ENCODE measurements at regions not wholly inside any gene's neighbourhood (a gene's known extent, or its start where the extent isn't known, plus 50 kb on each side); places are given as distances from the start of the nearest gene placed in this dataset.
"Not testable (repeated sequence)": the region's sequence is repeated elsewhere in the genome, so short reads cannot be mapped to it uniquely, and the experiment has no call there.

DNA sequence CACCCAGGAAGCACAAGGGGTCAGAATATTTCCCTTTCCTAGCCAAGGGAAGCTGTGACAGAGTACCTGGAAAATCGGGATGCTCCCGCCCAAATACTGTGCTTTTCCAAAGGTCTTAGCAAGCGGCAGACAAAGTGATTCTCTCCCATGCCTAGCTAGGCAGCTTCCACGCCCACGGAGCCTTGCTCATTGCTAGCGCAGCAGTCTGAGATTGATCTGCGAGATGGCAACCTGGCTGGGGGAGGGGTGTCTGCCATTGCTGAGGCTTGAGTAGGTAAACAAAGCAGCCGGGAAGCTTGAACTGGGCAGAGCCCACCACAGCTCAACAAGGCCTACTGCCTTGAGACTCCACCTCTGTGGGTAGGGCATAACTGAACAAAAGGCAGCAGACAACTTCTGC lies 1037.5 kb downstream of the RPA4 start:
- not testable (repeated sequence) for H3K27ac ChIP-seq (ENCODE audit: low read depth, low read length); H3K27me3 ChIP-seq (ENCODE audit: insufficient read depth, low read length); H3K4me3 ChIP-seq (ENCODE audit: low read length); H3K36me3 ChIP-seq (ENCODE audit: insufficient read depth, low read length); H3K9me3 ChIP-seq (ENCODE audit: insufficient read depth, low read depth, low read length); H3K9ac ChIP-seq (ENCODE audit: low read depth, low read length); H3K4me1 ChIP-seq (ENCODE audit: insufficient read depth, low read length)
- 93% methylated on average over 8 of the region's 8 CpGs for WGBS

- no peak overlapping the region for H3K27ac ChIP-seq (ENCODE audit: low read depth, low read length)
- no peak overlapping the region for H3K4me3 ChIP-seq (ENCODE audit: low read length)
- 95% methylated on average over 2 of the region's 2 CpGs for WGBS
- no peaks in the 10 kb centered on the region for H3K36me3 ChIP-seq (ENCODE audit: insufficient read depth, low read length)
- H3K27me3 ChIP-seq (ENCODE audit: insufficient read depth, low read length) = no peaks in the 10 kb centered on the region
- H3K9ac ChIP-seq (ENCODE audit: low read depth, low read length) = no peak overlapping the region
- no peaks in the 10 kb centered on the region for H3K4me1 ChIP-seq (ENCODE audit: insufficient read depth, low read length)
- H3K9me3 ChIP-seq (ENCODE audit: insufficient read depth, low read depth, low read length) = no peaks in the 10 kb centered on the region
Observed at GRCh38 chrX:97931586-97931985, 1047.9 kb downstream of the RPA4 start.

DNA sequence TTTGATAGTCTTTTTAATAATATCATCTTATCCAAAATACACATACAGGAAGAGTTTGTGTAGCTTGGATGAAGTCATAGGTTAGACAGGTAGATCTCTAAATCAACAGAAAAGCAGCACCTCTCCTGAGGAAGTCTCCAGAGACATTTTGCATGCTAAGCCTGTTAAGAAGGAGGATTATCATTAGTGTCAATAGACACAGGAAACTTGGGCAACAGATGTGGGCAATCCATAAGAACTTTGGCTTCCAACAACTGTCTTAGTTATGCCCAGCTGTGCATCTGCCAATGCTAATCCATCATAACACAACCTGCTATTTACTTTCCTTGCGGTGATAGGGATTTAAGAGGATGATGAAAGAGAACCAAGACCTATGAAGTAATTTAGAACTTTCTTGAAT lies 1052.6 kb downstream of the RPA4 start:
- H3K9ac ChIP-seq (ENCODE audit: low read depth, low read length) = no peak overlapping the region
- no peak overlapping the region for H3K4me3 ChIP-seq (ENCODE audit: low read length)
- no peaks in the 10 kb centered on the region for H3K9me3 ChIP-seq (ENCODE audit: insufficient read depth, low read depth, low read length)
- H3K36me3 ChIP-seq (ENCODE audit: insufficient read depth, low read length) = no peaks in the 10 kb centered on the region
- H3K27ac ChIP-seq (ENCODE audit: low read depth, low read length) = no peak overlapping the region
- H3K4me1 ChIP-seq (ENCODE audit: insufficient read depth, low read length) = 0 out of 2 replicates have a peak, but pooled peaks cover 2% of the 10 kb centered on the region
- WGBS = no CpG with 5 or more reads among the region's 1 CpG
- no peaks in the 10 kb centered on the region for H3K27me3 ChIP-seq (ENCODE audit: insufficient read depth, low read length)

DNA sequence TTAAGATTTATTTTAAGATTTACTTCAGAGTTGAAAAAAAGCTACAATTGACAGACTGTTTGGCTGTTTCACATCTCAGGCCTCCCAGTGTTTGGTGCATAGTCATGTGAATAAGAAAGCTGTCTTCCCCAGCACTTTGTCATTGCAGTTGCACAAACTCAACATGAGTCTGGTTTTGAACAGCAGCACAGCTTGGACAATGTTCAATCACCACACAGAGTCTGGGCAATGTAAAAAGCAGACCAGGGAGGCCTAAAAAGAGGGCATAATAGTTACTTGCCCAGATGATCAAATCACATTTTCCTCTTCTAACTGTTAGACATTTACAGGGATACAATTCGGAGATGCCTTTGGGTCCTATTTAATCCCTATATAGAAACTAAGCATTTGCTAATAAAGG lies 1055.0 kb downstream of the RPA4 start:
- 0 out of 2 replicates have a peak, but pooled peaks cover 2% of the 10 kb centered on the region for H3K4me1 ChIP-seq (ENCODE audit: insufficient read depth, low read length)
- no peak overlapping the region for H3K9ac ChIP-seq (ENCODE audit: low read depth, low read length)
- H3K27me3 ChIP-seq (ENCODE audit: insufficient read depth, low read length) = no peaks in the 10 kb centered on the region
- no peak overlapping the region for H3K4me3 ChIP-seq (ENCODE audit: low read length)
- no peaks in the 10 kb centered on the region for H3K36me3 ChIP-seq (ENCODE audit: insufficient read depth, low read length)
- no peak overlapping the region for H3K27ac ChIP-seq (ENCODE audit: low read depth, low read length)
- 100% methylated on average over 1 of the region's 1 CpG for WGBS
- no peaks in the 10 kb centered on the region for H3K9me3 ChIP-seq (ENCODE audit: insufficient read depth, low read depth, low read length)

GRCh38 chrX:97968376-97969163 lies 1084.9 kb downstream of the RPA4 start:
- WGBS = 74% methylated on average over 6 of the region's 7 CpGs
- H3K4me3 ChIP-seq (ENCODE audit: low read length) = no peak overlapping the region
- H3K9me3 ChIP-seq (ENCODE audit: insufficient read depth, low read depth, low read length) = no peaks in the 10 kb centered on the region
- no peaks in the 10 kb centered on the region for H3K36me3 ChIP-seq (ENCODE audit: insufficient read depth, low read length)
- peaks cover 17% of the 10 kb centered on the region for H3K4me1 ChIP-seq (ENCODE audit: insufficient read depth, low read length)
- H3K27me3 ChIP-seq (ENCODE audit: insufficient read depth, low read length) = no peaks in the 10 kb centered on the region
- H3K27ac ChIP-seq (ENCODE audit: low read depth, low read length) = peak overlapping the region; percentile 75; the same call in 1 of the 2 replicates
- H3K9ac ChIP-seq (ENCODE audit: low read depth, low read length) = 0 out of 2 replicates have a peak overlapping the region, but pooled peaks have one; percentile 40

DNA sequence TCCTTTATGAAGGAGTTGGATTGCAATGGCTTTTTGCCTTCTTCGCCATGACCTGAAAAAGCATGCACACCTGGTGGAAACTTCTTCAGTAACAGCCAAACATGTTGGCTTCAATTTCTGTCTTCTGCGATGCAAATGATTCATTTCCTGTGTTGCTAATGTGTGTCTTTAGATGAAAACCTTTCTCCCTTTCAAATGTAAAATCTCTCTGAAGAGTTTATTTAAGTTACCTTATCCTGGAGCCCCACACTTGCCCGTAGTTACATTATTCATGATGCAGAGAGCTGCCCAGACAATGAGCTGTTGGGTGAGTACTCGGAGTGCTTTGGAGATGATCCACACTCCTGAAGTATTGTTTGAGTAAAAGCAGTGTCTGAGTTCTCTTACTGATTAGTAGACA lies 1100.9 kb downstream of the RPA4 start:
- H3K4me1 ChIP-seq (ENCODE audit: insufficient read depth, low read length) = peaks cover 36% of the 10 kb centered on the region
- peak overlapping the region; percentile 56; the same call in 1 of the 2 replicates for H3K9ac ChIP-seq (ENCODE audit: low read depth, low read length)
- H3K36me3 ChIP-seq (ENCODE audit: insufficient read depth, low read length) = no peaks in the 10 kb centered on the region
- 0 out of 2 replicates have a peak overlapping the region, but pooled peaks have one; percentile 1 for H3K4me3 ChIP-seq (ENCODE audit: low read length)
- H3K27ac ChIP-seq (ENCODE audit: low read depth, low read length) = peak overlapping the region; percentile 82
- 20% methylated on average over 3 of the region's 4 CpGs for WGBS
- H3K9me3 ChIP-seq (ENCODE audit: insufficient read depth, low read depth, low read length) = no peaks in the 10 kb centered on the region
- H3K27me3 ChIP-seq (ENCODE audit: insufficient read depth, low read length) = no peaks in the 10 kb centered on the region

GRCh38 chrX:97985096-97985495 lies 1101.4 kb downstream of the RPA4 start:
- H3K9me3 ChIP-seq (ENCODE audit: insufficient read depth, low read depth, low read length) = no peaks in the 10 kb centered on the region
- 0 out of 2 replicates have a peak overlapping the region, but pooled peaks have one; percentile 1 for H3K4me3 ChIP-seq (ENCODE audit: low read length)
- peaks cover 36% of the 10 kb centered on the region for H3K4me1 ChIP-seq (ENCODE audit: insufficient read depth, low read length)
- peak overlapping the region; percentile 56; the same call in 1 of the 2 replicates for H3K9ac ChIP-seq (ENCODE audit: low read depth, low read length)
- H3K36me3 ChIP-seq (ENCODE audit: insufficient read depth, low read length) = no peaks in the 10 kb centered on the region
- peak overlapping the region; percentile 82 for H3K27ac ChIP-seq (ENCODE audit: low read depth, low read length)
- WGBS = 89% methylated on average over 4 of the region's 4 CpGs
- no peaks in the 10 kb centered on the region for H3K27me3 ChIP-seq (ENCODE audit: insufficient read depth, low read length)

GRCh38 chrX:97987979-97988378 lies 1104.3 kb downstream of the RPA4 start:
- Histone ChIP-seq H3K27ac (ENCODE audit: low read depth, low read length) (no peak overlapping the region), H3K36me3 (ENCODE audit: insufficient read depth, low read length) (no peaks in the 10 kb centered on the region), H3K4me1 (ENCODE audit: insufficient read depth, low read length) (peaks cover 34% of the 10 kb centered on the region), H3K9ac (ENCODE audit: low read depth, low read length) (no peak overlapping the region), H3K27me3 (ENCODE audit: insufficient read depth, low read length) (no peaks in the 10 kb centered on the region), H3K9me3 (ENCODE audit: insufficient read depth, low read depth, low read length) (no peaks in the 10 kb centered on the region), H3K4me3 (ENCODE audit: low read length) (no peak overlapping the region)
- WGBS = 100% methylated on average over 1 of the region's 1 CpG

GRCh38 chrX:97995834-97996233 lies 1112.1 kb downstream of the RPA4 start:
- Histone ChIP-seq H3K4me1 (ENCODE audit: insufficient read depth, low read length) (no peaks in the 10 kb centered on the region), H3K4me3 (ENCODE audit: low read length) (no peak overlapping the region), H3K9ac (ENCODE audit: low read depth, low read length) (no peak overlapping the region), H3K9me3 (ENCODE audit: insufficient read depth, low read depth, low read length) (no peaks in the 10 kb centered on the region), H3K36me3 (ENCODE audit: insufficient read depth, low read length) (no peaks in the 10 kb centered on the region), H3K27me3 (ENCODE audit: insufficient read depth, low read length) (no peaks in the 10 kb centered on the region), H3K27ac (ENCODE audit: low read depth, low read length) (no peak overlapping the region)
- WGBS = 96% methylated on average over 4 of the region's 4 CpGs

- Histone ChIP-seq H3K27me3 (ENCODE audit: insufficient read depth, low read length) (no peaks in the 10 kb centered on the region), H3K4me3 (ENCODE audit: low read length) (no peak overlapping the region), H3K4me1 (ENCODE audit: insufficient read depth, low read length) (no peaks in the 10 kb centered on the region), H3K36me3 (ENCODE audit: insufficient read depth, low read length) (no peaks in the 10 kb centered on the region), H3K27ac (ENCODE audit: low read depth, low read length) (no peak overlapping the region), H3K9me3 (ENCODE audit: insufficient read depth, low read depth, low read length) (no peaks in the 10 kb centered on the region), H3K9ac (ENCODE audit: low read depth, low read length) (no peak overlapping the region)
- WGBS = 90% methylated on average over 4 of the region's 4 CpGs
Observed at GRCh38 chrX:98028691-98029090, 1145.0 kb downstream of the RPA4 start.

- no peaks in the 10 kb centered on the region for H3K36me3 ChIP-seq (ENCODE audit: insufficient read depth, low read length)
- no peaks in the 10 kb centered on the region for H3K4me1 ChIP-seq (ENCODE audit: insufficient read depth, low read length)
- no peak overlapping the region for H3K4me3 ChIP-seq (ENCODE audit: low read length)
- H3K27me3 ChIP-seq (ENCODE audit: insufficient read depth, low read length) = no peaks in the 10 kb centered on the region
- no peaks in the 10 kb centered on the region for H3K9me3 ChIP-seq (ENCODE audit: insufficient read depth, low read depth, low read length)
- WGBS = 94% methylated on average over 12 of the region's 12 CpGs
- H3K27ac ChIP-seq (ENCODE audit: low read depth, low read length) = no peak overlapping the region
- no peak overlapping the region for H3K9ac ChIP-seq (ENCODE audit: low read depth, low read length)
Observed at GRCh38 chrX:98029861-98030260, 1146.2 kb downstream of the RPA4 start.
